Transverse colon (tissue), 4 donors: ENCODE measurements at regions not wholly inside any gene's neighbourhood (a gene's known extent, or its start where the extent isn't known, plus 50 kb on each side); places are given as distances from the start of the nearest gene placed in this dataset.

ENCODE experiments used
- DNase-seq: peaks from one replicate; pipeline ENCODE4 v3.0.0-alpha.2; 2019
- H3K27ac ChIP-seq, 4 donors: fragments of 200-600 bp; sonication (generic); 2 replicates each; pipeline ENCODE4 v1.5.1; 2016 to 2018; ENCODE audit warnings: inconsistent platforms in 4 of 4
- H3K27me3 ChIP-seq: fragments of 200-600 bp; sonication (generic); 2 replicates; pipeline ENCODE4 v1.5.1; 2017; ENCODE audit warnings: inconsistent platforms
- H3K36me3 ChIP-seq, 4 donors: fragments of 200-600 bp; sonication (generic); 2 replicates each; pipeline ENCODE4 v1.5.1; 2017 to 2019; ENCODE audit warnings: inconsistent platforms in 4 of 4
- H3K4me1 ChIP-seq, 4 donors: fragments of 200-600 bp; sonication (generic); 2 replicates each; pipeline ENCODE4 v1.5.1; 2017 to 2020; ENCODE audit warnings: inconsistent platforms in 4 of 4
- H3K4me3 ChIP-seq, 4 donors: fragments of 200-600 bp; sonication (generic); 1 replicate in 1 of 4; 2 replicates in 3 of 4; pipeline versions ENCODE4 v1.5.1 to v1.6.1; 2017 to 2019; ENCODE audit warnings: inconsistent platforms in 4 of 4
- H3K9me3 ChIP-seq, 2 donors: fragments of 200-600 bp; sonication (generic); 2 replicates each; pipeline ENCODE4 v1.5.1; 2017 to 2019; ENCODE audit warnings: inconsistent platforms in 2 of 2
- CTCF ChIP-seq, 5 experiments: fragments of 200-600 bp in 3 of 5; fragments of 450-650 bp in 2 of 5; sonication (generic) in 3 of 5; IDR thresholded peaks; 1 replicate in 2 of 5; 2 replicates in 3 of 5; pipeline ENCODE4 v1.5.1; 2016 to 2017; ENCODE audit warnings: antibody characterized with exemption in 5 of 5, inconsistent platforms in 3 of 5, mild to moderate bottlenecking in 2 of 5, moderate library complexity in 1 of 5
- EP300 ChIP-seq: sonication (generic); formaldehyde crosslinking; IDR thresholded peaks from one replicate; pipeline ENCODE4 v1.6.1; 2017; ENCODE audit warnings: antibody characterized with exemption, low read depth
- POLR2A ChIP-seq: fragments of 450-650 bp; IDR thresholded peaks from one replicate; pipeline ENCODE4 v1.6.1; 2016; ENCODE audit warnings: antibody characterized with exemption, mild to moderate bottlenecking, moderate library complexity
- POLR2AphosphoS5 ChIP-seq, 3 donors: sonication (generic); formaldehyde crosslinking; IDR thresholded peaks; one replicate each; pipeline ENCODE4 v1.6.1; 2016; ENCODE audit warnings: antibody characterized with exemption in 3 of 3
- WGBS, 2 donors: methylation state at CpG; one replicate each; pipeline ENCODE4 v1.1.5; 2018; ENCODE audit warnings: low coverage in 1 of 2; 5-methylcytosine and 5-hydroxymethylcytosine counted together
- in situ Hi-C, 4 donors: fragments of 200-750 bp; cut with MboI; loops; one replicate each; pipeline versions ENCODE4 v1.15.0 to v1.15.1; 2017; ENCODE audit warnings: low sequenced_read_pairs in 3 of 4, low pct_ligation_motif_present in 1 of 4, low pct_unique_long_range_greater_than_20kb in 1 of 4
- intact Hi-C: fragments of 100-400 bp; cut with DNase I; formaldehyde crosslinking; loops from one replicate; pipeline ENCODE4 v1.15.1; 2023; ENCODE audit warnings: low total_unique reads

GRCh38 chr1:187838335-187839293, 1009.9 kb downstream of the PLA2G4A start:
- Histone ChIP-seq H3K27ac (no peak overlapping the region), H3K4me3 (no peak overlapping the region), H3K4me1 (no peaks in the 10 kb centered on the region), H3K36me3 (no peaks in the 10 kb centered on the region), H3K9me3 (no peaks in the 10 kb centered on the region), H3K27me3 (no peaks in the 10 kb centered on the region)
- TF ChIP-seq POLR2A: no peak
- TF ChIP-seq EP300: no peak
- TF ChIP-seq CTCF (IDR thresholded peaks at IDR 0.05): no peak
- no peak for TF ChIP-seq POLR2AphosphoS5 (IDR thresholded peaks at IDR 0.05)
- in situ Hi-C loops: no loop called here
- DNase-seq: no peak
- 30 to 41% methylated on average over 6 to 7 of the region's 7 CpGs for WGBS, 2 donors
- intact Hi-C loops: no loop called here

- no peak for DNase-seq
- no peaks in the 10 kb centered on the region for H3K36me3 ChIP-seq
- intact Hi-C loops: no loop called here
- H3K9me3 ChIP-seq: no peaks in the 10 kb centered on the region
- H3K4me3 ChIP-seq: no peak overlapping the region
- TF ChIP-seq POLR2AphosphoS5 (IDR thresholded peaks at IDR 0.05) (no peak), POLR2A (no peak), CTCF (IDR thresholded peaks at IDR 0.05) (no peak), EP300 (no peak)
- 29 to 43% methylated on average over 1 to 2 of the region's 2 CpGs for WGBS, 2 donors
- no peaks in the 10 kb centered on the region for H3K27me3 ChIP-seq
- in situ Hi-C loops: no loop called here
- H3K4me1 ChIP-seq: no peaks in the 10 kb centered on the region
- H3K27ac ChIP-seq: no peak overlapping the region
These were observed 1011.1 kb downstream of the PLA2G4A start for GRCh38 chr1:187839873-187840272.

- H3K4me1 ChIP-seq: no peaks in the 10 kb centered on the region
- no peaks in the 10 kb centered on the region for H3K27me3 ChIP-seq
- intact Hi-C loops (no loop called here), in situ Hi-C loops (no loop called here)
- no peaks in the 10 kb centered on the region for H3K9me3 ChIP-seq
- H3K4me3 ChIP-seq: no peak overlapping the region
- 25 to 26% methylated on average over 1 of the region's 1 CpG for WGBS, 2 donors
- DNase-seq: no peak
- TF ChIP-seq POLR2A (no peak), CTCF (IDR thresholded peaks at IDR 0.05) (no peak), POLR2AphosphoS5 (IDR thresholded peaks at IDR 0.05) (no peak), EP300 (no peak)
- no peaks in the 10 kb centered on the region for H3K36me3 ChIP-seq
- H3K27ac ChIP-seq: no peak overlapping the region
These were observed 1011.8 kb downstream of the PLA2G4A start for GRCh38 chr1:187840557-187840956.

GRCh38 chr1:187842406-187843165, 1013.8 kb downstream of the PLA2G4A start:
- Histone ChIP-seq H3K9me3 (no peaks in the 10 kb centered on the region), H3K4me3 (no peak overlapping the region), H3K4me1 (no peaks in the 10 kb centered on the region), H3K27me3 (no peaks in the 10 kb centered on the region), H3K36me3 (no peaks in the 10 kb centered on the region), H3K27ac (no peak overlapping the region)
- TF ChIP-seq CTCF (IDR thresholded peaks at IDR 0.05) (no peak), POLR2A (no peak), POLR2AphosphoS5 (IDR thresholded peaks at IDR 0.05) (no peak), EP300 (no peak)
- WGBS, 2 donors: 48 to 72% methylated on average over 2 to 7 of the region's 7 CpGs
- no peak for DNase-seq
- intact Hi-C loops (no loop called here), in situ Hi-C loops (no loop called here)
